ENCODE measurements at regions not wholly inside any gene's neighbourhood (a gene's known extent, or its start where the extent isn't known, plus 50 kb on each side); places are given as distances from the start of the nearest gene placed in this dataset.

- TF ChIP-seq ZFP3 (CRISPR knock-in tag; IDR thresholded peaks at IDR 0.05) (no peak), TOX (CRISPR knock-in tag; IDR thresholded peaks at IDR 0.05; ENCODE audit: borderline replicate concordance) (no peak), ZC3H10 (CRISPR knock-in tag; IDR thresholded peaks at IDR 0.05) (no peak), RARB (CRISPR knock-in tag; IDR thresholded peaks at IDR 0.05) (no peak), SNAI2 (CRISPR knock-in tag; IDR thresholded peaks at IDR 0.05) (no peak), ZFP30 (CRISPR knock-in tag; IDR thresholded peaks at IDR 0.05) (no peak), PATZ1 (CRISPR knock-in tag; IDR thresholded peaks at IDR 0.05; ENCODE audit: borderline replicate concordance) (no peak), ZNF8 (CRISPR knock-in tag; IDR thresholded peaks at IDR 0.05) (no peak), POU6F1 (CRISPR knock-in tag; IDR thresholded peaks at IDR 0.05; ENCODE audit: borderline replicate concordance, low read depth) (no peak), TCF4 (CRISPR knock-in tag; IDR thresholded peaks at IDR 0.05; ENCODE audit: borderline replicate concordance) (no peak), PPARA (CRISPR knock-in tag; IDR thresholded peaks at IDR 0.05; ENCODE audit: borderline replicate concordance) (no peak), CREB5 (CRISPR knock-in tag; IDR thresholded peaks at IDR 0.05; ENCODE audit: low read depth) (no peak), ZNF70 (CRISPR knock-in tag; IDR thresholded peaks at IDR 0.05) (no peak)
Observed at GRCh38 chr5:114055318-114056184, 306.3 kb upstream of the KCNN2 start.

Data from SK-N-SH treated with all-trans-retinoic acid at 6 μM for 48 hours (cell line).